ENCODE measurements at regions not wholly inside any gene's neighbourhood (a gene's known extent, or its start where the extent isn't known, plus 50 kb on each side); places are given as distances from the start of the nearest gene placed in this dataset.

DNA sequence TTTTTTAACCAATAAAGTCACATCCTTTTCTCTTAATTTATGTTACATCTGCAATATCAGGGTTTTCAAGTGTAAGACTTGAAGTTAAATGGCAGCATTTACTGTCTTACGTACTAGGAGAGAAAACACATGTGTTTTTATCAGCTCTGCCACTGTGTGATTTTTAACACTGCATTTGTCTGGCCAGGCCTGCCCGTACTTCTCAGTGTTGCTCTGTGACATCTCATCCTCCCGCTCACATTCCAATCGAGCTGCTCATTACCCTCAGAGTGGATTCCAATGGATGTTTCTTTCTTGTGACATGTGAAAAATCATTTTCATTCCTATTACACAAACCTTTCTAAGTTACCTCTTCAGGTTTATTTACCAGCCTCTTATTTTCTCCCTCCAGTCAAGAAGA is 420.3 kb downstream of the FAT4 start:
- no peak for TF ChIP-seq CTCF (IDR thresholded peaks at IDR 0.05)
- no peak for TF ChIP-seq POLR2A (IDR thresholded peaks at IDR 0.05)
- no peak for TF ChIP-seq POLR2AphosphoS5 (IDR thresholded peaks at IDR 0.05; ENCODE audit: insufficient read depth in 1 of 2, low read depth in 1 of 2)
